Medulla oblongata (tissue), 1 donor: ENCODE measurements at regions not wholly inside any gene's neighbourhood (a gene's known extent, or its start where the extent isn't known, plus 50 kb on each side); places are given as distances from the start of the nearest gene placed in this dataset.
"Not testable (repeated sequence)": the region's sequence is repeated elsewhere in the genome, so short reads cannot be mapped to it uniquely, and the experiment has no call there.

Experiments
- DNase-seq: peaks from one replicate; pipeline ENCODE4 v3.0.0-alpha.2; 2015; ENCODE audit errors: extremely low spot score

- no peak for DNase-seq
These were observed 194.9 kb downstream of the LRATD1 start for GRCh38 chr2:14827226-14828023.

- DNase-seq: no peak
These were observed 195.7 kb downstream of the LRATD1 start for GRCh38 chr2:14828223-14828622.

- DNase-seq: no peak
These were observed 196.5 kb downstream of the LRATD1 start for GRCh38 chr2:14828968-14829367.

- no peak for DNase-seq
These were observed 198.9 kb downstream of the LRATD1 start for GRCh38 chr2:14831458-14831857.

GRCh38 chr2:14843507-14844204 is 211.1 kb downstream of the LRATD1 start:
- DNase-seq: no peak

- DNase-seq: no peak
These were observed 223.2 kb downstream of the LRATD1 start for GRCh38 chr2:14855751-14856150.

- DNase-seq: no peak
These were observed 228.7 kb downstream of the LRATD1 start for GRCh38 chr2:14861181-14861580.

- DNase-seq: no peak
These were observed 234.3 kb downstream of the LRATD1 start for GRCh38 chr2:14866736-14867352.

GRCh38 chr2:14867853-14868252 is 235.3 kb downstream of the LRATD1 start:
- no peak for DNase-seq

- DNase-seq: no peak
These were observed 240.3 kb downstream of the LRATD1 start for GRCh38 chr2:14872779-14873325.

GRCh38 chr2:14881651-14882327 is 249.3 kb downstream of the LRATD1 start:
- no peak for DNase-seq

GRCh38 chr2:14884651-14885050 is 252.1 kb downstream of the LRATD1 start:
- no peak for DNase-seq

- no peak for DNase-seq
These were observed 259.0 kb downstream of the LRATD1 start for GRCh38 chr2:14891546-14891945.

GRCh38 chr2:14896330-14897030 is 264.0 kb downstream of the LRATD1 start:
- DNase-seq: no peak

GRCh38 chr2:14899621-14900414 is 267.3 kb downstream of the LRATD1 start:
- no peak for DNase-seq

GRCh38 chr2:14901737-14902136 is 269.2 kb downstream of the LRATD1 start:
- DNase-seq: no peak

GRCh38 chr2:14902953-14903352 is 270.4 kb downstream of the LRATD1 start:
- no peak for DNase-seq

- DNase-seq: no peak
These were observed 271.3 kb downstream of the LRATD1 start for GRCh38 chr2:14903709-14904374.

- DNase-seq: not testable (repeated sequence)
These were observed 271.9 kb downstream of the LRATD1 start for GRCh38 chr2:14904378-14904777.

- no peak for DNase-seq
These were observed 273.1 kb downstream of the LRATD1 start for GRCh38 chr2:14905571-14905970.
